Pulmonary artery endothelial cell (primary cell): ENCODE measurements at regions not wholly inside any gene's neighbourhood (a gene's known extent, or its start where the extent isn't known, plus 50 kb on each side); places are given as distances from the start of the nearest gene placed in this dataset.

Experiments used
- DNase-seq: peaks from one replicate; pipeline ENCODE4 v3.0.0-alpha.2; 2011; ENCODE audit warnings: low read depth, low spot score

GRCh38 chr1:29457496-29458368 lies 221.4 kb downstream of the PTPRU start:
- DNase-seq, result no peak

GRCh38 chr1:29456685-29457435 lies 220.5 kb downstream of the PTPRU start:
- DNase-seq, result no peak

GRCh38 chr1:29455781-29456180 lies 219.5 kb downstream of the PTPRU start:
- no peak for DNase-seq

- no peak for DNase-seq
These were observed 218.5 kb downstream of the PTPRU start for GRCh38 chr1:29454616-29455380.

GRCh38 chr1:29453502-29454240 lies 217.3 kb downstream of the PTPRU start:
- peak; percentile 11 for DNase-seq

- DNase-seq, result no peak
These were observed 216.3 kb downstream of the PTPRU start for GRCh38 chr1:29452463-29453230.

GRCh38 chr1:29451368-29451892 lies 215.1 kb downstream of the PTPRU start:
- no peak for DNase-seq

GRCh38 chr1:29450591-29450990 lies 214.3 kb downstream of the PTPRU start:
- DNase-seq, result no peak

- no peak for DNase-seq
These were observed 212.3 kb downstream of the PTPRU start for GRCh38 chr1:29448456-29449235.

GRCh38 chr1:29447368-29447767 lies 211.0 kb downstream of the PTPRU start:
- DNase-seq, result no peak

GRCh38 chr1:29444782-29445729 lies 208.7 kb downstream of the PTPRU start:
- DNase-seq, result no peak

GRCh38 chr1:29444081-29444715 lies 207.9 kb downstream of the PTPRU start:
- DNase-seq, result no peak

GRCh38 chr1:29441916-29442668 lies 205.8 kb downstream of the PTPRU start:
- DNase-seq, result no peak

GRCh38 chr1:29439615-29440014 lies 203.3 kb downstream of the PTPRU start:
- no peak for DNase-seq

- DNase-seq, result no peak
These were observed 202.7 kb downstream of the PTPRU start for GRCh38 chr1:29438991-29439390.

- DNase-seq, result no peak
These were observed 201.6 kb downstream of the PTPRU start for GRCh38 chr1:29437946-29438345.

GRCh38 chr1:29436181-29436785 lies 200.0 kb downstream of the PTPRU start:
- no peak for DNase-seq
